HFF-Myc (cell line): ENCODE measurements at regions not wholly inside any gene's neighbourhood (a gene's known extent, or its start where the extent isn't known, plus 50 kb on each side); places are given as distances from the start of the nearest gene placed in this dataset.

Experiments used
- DNase-seq: peaks from one replicate; pipeline ENCODE4 v3.0.0-alpha.2; 2011; ENCODE audit warnings: low read depth; ENCODE audit errors: extremely low read depth
- H3K4me3 ChIP-seq: replicated peaks from 2 replicates; pipeline ENCODE4 v1.5.1; 2011; ENCODE audit warnings: low read depth, mild to moderate bottlenecking, control low read depth, low read length
- TF ChIP-seq, protein P1 (sequence below): IDR thresholded peaks from 2 replicates; pipeline ENCODE4 v1.5.1; 2012; ENCODE audit warnings: mild to moderate bottlenecking, low read depth, low read length, control low read depth; ENCODE audit errors: missing control alignments

DNA sequence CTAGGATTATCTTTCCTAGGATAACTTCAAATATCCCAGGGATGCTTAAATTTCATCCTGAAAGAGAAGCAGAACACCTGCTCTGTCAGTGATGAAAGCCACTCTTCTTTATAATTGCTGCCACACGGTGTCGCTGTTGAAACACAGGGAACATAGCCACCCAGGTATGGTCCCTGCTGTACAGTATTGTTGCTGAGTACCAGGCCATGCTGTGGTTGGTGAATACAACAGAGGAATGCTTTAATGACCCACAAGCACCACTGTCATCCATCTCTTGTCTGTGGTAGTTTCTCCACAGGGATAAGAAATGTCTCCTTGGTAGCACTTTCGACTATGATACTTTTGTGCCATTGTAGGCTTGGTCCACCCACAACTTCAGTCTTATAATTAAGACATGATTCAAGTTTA, 70.6 kb upstream of the STARD3NL start:
- no peak overlapping the region for H3K4me3 ChIP-seq
- DNase-seq = peak; percentile 15
- TF ChIP-seq, protein P1, sequence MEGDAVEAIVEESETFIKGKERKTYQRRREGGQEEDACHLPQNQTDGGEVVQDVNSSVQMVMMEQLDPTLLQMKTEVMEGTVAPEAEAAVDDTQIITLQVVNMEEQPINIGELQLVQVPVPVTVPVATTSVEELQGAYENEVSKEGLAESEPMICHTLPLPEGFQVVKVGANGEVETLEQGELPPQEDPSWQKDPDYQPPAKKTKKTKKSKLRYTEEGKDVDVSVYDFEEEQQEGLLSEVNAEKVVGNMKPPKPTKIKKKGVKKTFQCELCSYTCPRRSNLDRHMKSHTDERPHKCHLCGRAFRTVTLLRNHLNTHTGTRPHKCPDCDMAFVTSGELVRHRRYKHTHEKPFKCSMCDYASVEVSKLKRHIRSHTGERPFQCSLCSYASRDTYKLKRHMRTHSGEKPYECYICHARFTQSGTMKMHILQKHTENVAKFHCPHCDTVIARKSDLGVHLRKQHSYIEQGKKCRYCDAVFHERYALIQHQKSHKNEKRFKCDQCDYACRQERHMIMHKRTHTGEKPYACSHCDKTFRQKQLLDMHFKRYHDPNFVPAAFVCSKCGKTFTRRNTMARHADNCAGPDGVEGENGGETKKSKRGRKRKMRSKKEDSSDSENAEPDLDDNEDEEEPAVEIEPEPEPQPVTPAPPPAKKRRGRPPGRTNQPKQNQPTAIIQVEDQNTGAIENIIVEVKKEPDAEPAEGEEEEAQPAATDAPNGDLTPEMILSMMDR = peak; percentile 68

DNA sequence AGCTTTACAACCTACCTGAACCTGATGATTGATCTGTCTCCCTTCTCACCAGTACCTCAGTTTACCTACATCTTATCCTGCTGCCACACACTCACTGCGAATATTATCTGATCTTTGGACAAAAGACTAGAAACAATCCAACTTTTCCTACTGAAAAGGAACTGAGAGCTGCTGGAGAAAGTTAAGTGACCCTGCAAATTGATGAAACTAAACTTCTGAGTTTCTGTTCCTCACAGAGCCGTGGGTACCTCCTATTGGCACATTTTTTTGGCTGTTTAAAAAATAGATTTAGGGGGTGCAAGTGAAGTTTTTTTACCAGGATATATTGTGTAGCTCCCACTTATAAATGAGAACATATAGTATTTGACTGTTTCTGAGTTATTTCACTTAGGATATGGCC, 66.0 kb upstream of the STARD3NL start:
- no peak for DNase-seq
- TF ChIP-seq, protein P1 = no peak
- H3K4me3 ChIP-seq = no peak overlapping the region

DNA sequence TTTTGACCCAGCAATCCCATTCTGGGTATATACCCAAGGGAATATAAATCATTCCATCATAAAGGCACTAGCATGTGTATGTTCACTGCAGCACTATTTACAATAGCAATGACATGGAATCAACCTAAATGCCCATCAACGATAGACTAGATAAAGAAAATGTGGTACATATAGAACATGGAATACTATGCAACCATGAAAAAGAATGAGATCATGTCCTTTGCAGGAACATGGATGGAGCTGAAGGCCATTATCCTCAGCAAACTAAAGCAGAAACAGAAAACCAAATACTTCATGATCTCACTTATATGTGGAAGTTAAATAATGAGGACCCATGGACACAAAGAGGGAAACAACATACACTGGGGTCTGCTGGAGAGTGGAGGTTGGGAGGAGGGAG, 58.0 kb upstream of the STARD3NL start:
- DNase-seq = no peak
- H3K4me3 ChIP-seq = no peak overlapping the region
- TF ChIP-seq, protein P1 = no peak

- H3K4me3 ChIP-seq = no peak overlapping the region
- DNase-seq = no peak
- TF ChIP-seq, protein P1 = no peak
Observed at GRCh38 chr7:38122501-38122900, 55.5 kb upstream of the STARD3NL start.

DNA sequence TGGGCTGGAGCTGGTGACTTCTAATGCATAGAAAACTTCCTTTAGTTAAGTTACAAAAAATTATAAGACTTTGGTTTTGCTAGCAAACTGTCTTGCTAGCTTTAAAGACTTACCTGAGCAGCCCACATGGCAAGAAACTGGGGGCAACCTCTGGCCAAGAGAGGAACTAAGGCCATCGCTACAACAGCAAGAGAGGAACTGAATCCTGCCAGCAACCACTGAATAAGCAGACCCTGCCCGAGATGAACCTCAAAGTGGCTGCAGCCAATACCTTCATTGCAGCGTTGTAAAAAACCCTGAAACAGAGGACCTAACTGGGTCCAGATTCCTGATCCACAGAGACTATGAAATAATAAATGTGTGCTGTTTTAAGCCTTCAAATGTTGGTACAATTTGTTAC, 54.6 kb upstream of the STARD3NL start:
- TF ChIP-seq, protein P1 = no peak
- DNase-seq = no peak
- H3K4me3 ChIP-seq = no peak overlapping the region

- H3K4me3 ChIP-seq = no peak overlapping the region
- DNase-seq = no peak
- TF ChIP-seq, protein P1 = no peak
Observed at GRCh38 chr7:38127216-38128207, 50.5 kb upstream of the STARD3NL start.
